ENCODE measurements at regions not wholly inside any gene's neighbourhood (a gene's known extent, or its start where the extent isn't known, plus 50 kb on each side); places are given as distances from the start of the nearest gene placed in this dataset.

GRCh38 chr2:239553376-239554000 is 152.7 kb upstream of the HDAC4 start:
- no peak for DNase-seq (ENCODE audit: low spot score)
- Mint-ChIP-seq H3K9me3 (ENCODE audit: unreplicated experiment) (no peaks in the 10 kb centered on the region), H3K4me3 (ENCODE audit: unreplicated experiment) (no peak overlapping the region), H3K4me1 (ENCODE audit: unreplicated experiment) (no peaks in the 10 kb centered on the region), H3K36me3 (ENCODE audit: low read depth, unreplicated experiment) (no peaks in the 10 kb centered on the region), H3K27me3 (ENCODE audit: unreplicated experiment) (peaks cover 5% of the 10 kb centered on the region), H3K27ac (ENCODE audit: unreplicated experiment) (no peak overlapping the region)
- no peak for TF ChIP-seq CTCF (IDR thresholded peaks at IDR 0.05; ENCODE audit: unreplicated experiment)

- no peak overlapping the region for H3K27ac Mint-ChIP-seq (ENCODE audit: unreplicated experiment)
- H3K4me1 Mint-ChIP-seq (ENCODE audit: unreplicated experiment) = no peaks in the 10 kb centered on the region
- H3K36me3 Mint-ChIP-seq (ENCODE audit: low read depth, unreplicated experiment) = no peaks in the 10 kb centered on the region
- H3K4me3 Mint-ChIP-seq (ENCODE audit: unreplicated experiment) = no peak overlapping the region
- no peaks in the 10 kb centered on the region for H3K9me3 Mint-ChIP-seq (ENCODE audit: unreplicated experiment)
- DNase-seq (ENCODE audit: low spot score) = no peak
- peaks cover 5% of the 10 kb centered on the region for H3K27me3 Mint-ChIP-seq (ENCODE audit: unreplicated experiment)
- TF ChIP-seq CTCF (IDR thresholded peaks at IDR 0.05; ENCODE audit: unreplicated experiment) = no peak
These were observed 151.6 kb upstream of the HDAC4 start for GRCh38 chr2:239552213-239552926.

GRCh38 chr2:239551206-239551605 is 150.4 kb upstream of the HDAC4 start:
- Mint-ChIP-seq H3K27ac (ENCODE audit: unreplicated experiment) (no peak overlapping the region), H3K9me3 (ENCODE audit: unreplicated experiment) (no peaks in the 10 kb centered on the region), H3K4me1 (ENCODE audit: unreplicated experiment) (no peaks in the 10 kb centered on the region), H3K4me3 (ENCODE audit: unreplicated experiment) (no peak overlapping the region), H3K36me3 (ENCODE audit: low read depth, unreplicated experiment) (no peaks in the 10 kb centered on the region), H3K27me3 (ENCODE audit: unreplicated experiment) (peaks cover 6% of the 10 kb centered on the region)
- DNase-seq (ENCODE audit: low spot score) = no peak
- TF ChIP-seq CTCF (IDR thresholded peaks at IDR 0.05; ENCODE audit: unreplicated experiment) = no peak

- Mint-ChIP-seq H3K36me3 (ENCODE audit: low read depth, unreplicated experiment) (no peaks in the 10 kb centered on the region), H3K27ac (ENCODE audit: unreplicated experiment) (no peak overlapping the region), H3K4me3 (ENCODE audit: unreplicated experiment) (no peak overlapping the region), H3K4me1 (ENCODE audit: unreplicated experiment) (no peaks in the 10 kb centered on the region), H3K9me3 (ENCODE audit: unreplicated experiment) (no peaks in the 10 kb centered on the region), H3K27me3 (ENCODE audit: unreplicated experiment) (peaks cover 8% of the 10 kb centered on the region)
- DNase-seq (ENCODE audit: low spot score) = no peak
- no peak for TF ChIP-seq CTCF (IDR thresholded peaks at IDR 0.05; ENCODE audit: unreplicated experiment)
These were observed 149.5 kb upstream of the HDAC4 start for GRCh38 chr2:239550357-239550756.

- no peak for DNase-seq (ENCODE audit: low spot score)
- H3K9me3 Mint-ChIP-seq (ENCODE audit: unreplicated experiment) = no peaks in the 10 kb centered on the region
- no peak overlapping the region for H3K27ac Mint-ChIP-seq (ENCODE audit: unreplicated experiment)
- TF ChIP-seq CTCF (IDR thresholded peaks at IDR 0.05; ENCODE audit: unreplicated experiment) = no peak
- no peaks in the 10 kb centered on the region for H3K36me3 Mint-ChIP-seq (ENCODE audit: low read depth, unreplicated experiment)
- no peak overlapping the region for H3K4me3 Mint-ChIP-seq (ENCODE audit: unreplicated experiment)
- peaks cover 10% of the 10 kb centered on the region for H3K27me3 Mint-ChIP-seq (ENCODE audit: unreplicated experiment)
- no peaks in the 10 kb centered on the region for H3K4me1 Mint-ChIP-seq (ENCODE audit: unreplicated experiment)
These were observed 149.0 kb upstream of the HDAC4 start for GRCh38 chr2:239549711-239550255.

Data from endothelial cell (in vitro differentiated cells).